K562 (cell line): ENCODE measurements at regions not wholly inside any gene's neighbourhood (a gene's known extent, or its start where the extent isn't known, plus 50 kb on each side); places are given as distances from the start of the nearest gene placed in this dataset.

ENCODE experiments used
- ATAC-seq: fragments of 200-7000 bp; cut with Tn5 transposase; 3 replicates; pipeline ENCODE4 v1.9.1; 2020; ENCODE audit warnings: moderate library complexity
- BruUV-seq: library from RNA; stranded (reverse); fragments of 400-500 nt; replicated peaks from 2 replicates; lab custom pipeline; 2021; lab: Mats Ljungman, UMichigan
- CTCF ChIA-PET: fragments of 300-600 bp; formaldehyde crosslinking; extraction: SDS; loops from one replicate; lab custom pipeline; 2021; ENCODE audit warnings: low intra/inter-chr PET ratio; lab: Yijun Ruan, JAX
- POLR2A ChIA-PET: fragments of 300-600, 350-650 bp; sonication (Branson Sonifier 250); formaldehyde crosslinking; extraction: SDS; loops from one replicate; lab custom pipeline; 2021; ENCODE audit warnings: antibody characterized with exemption, inconsistent platforms; lab: Yijun Ruan, JAX
- DNase-seq, 4 experiments: peaks; one replicate each; pipeline versions ENCODE4 v3.0.0 to v3.0.0-alpha.2; 2011 to 2018; ENCODE audit warnings: low spot score in 3 of 4, mixed read lengths in 3 of 4; ENCODE audit errors: extremely low read depth in 1 of 4
- FAIRE-seq: peaks from 2 replicates; lab custom pipeline; 2011; peaks lifted over from hg19 to GRCh38; lab: Jason Lieb, UNC
- H2AFZ ChIP-seq: 2 replicates; pipeline ENCODE4 v1.6.0; 2011; ENCODE audit warnings: low read depth, low read length, control low read depth, inconsistent platforms
- H3K27ac ChIP-seq: fragments of 200-600 bp; 3 replicates; pipeline ENCODE4 v1.8.0; 2011; ENCODE audit warnings: low read depth, mild to moderate bottlenecking, control low read depth, inconsistent platforms, low read length, moderate library complexity, mixed read lengths; ENCODE audit errors: extremely low read depth
- H3K27me3 ChIP-seq, 2 experiments: fragments of 300-600 bp in 1 of 2; 2 replicates in 1 of 2; 3 replicates in 1 of 2; pipeline versions ENCODE4 v1.6.0 to v1.8.0; 2011; ENCODE audit warnings: inconsistent platforms in 2 of 2, low read length in 2 of 2, mild to moderate bottlenecking in 1 of 2, mixed read lengths in 1 of 2, moderate library complexity in 1 of 2; ENCODE audit not compliant: control insufficient read depth in 2 of 2, insufficient read depth in 2 of 2
- H3K36me3 ChIP-seq: fragments of 300-600 bp; 3 replicates; pipeline ENCODE4 v1.8.0; 2011; ENCODE audit warnings: mild to moderate bottlenecking, low read length, inconsistent platforms; ENCODE audit not compliant: control insufficient read depth, insufficient read depth
- H3K4me1 ChIP-seq, 2 experiments: fragments of 200-600 bp in 1 of 2; replicated peaks in 1 of 2; 2 replicates in 1 of 2; 3 replicates in 1 of 2; pipeline versions ENCODE4 v1.5.1 to v1.8.0; 2011; ENCODE audit warnings: inconsistent platforms in 2 of 2, low read length in 2 of 2, mild to moderate bottlenecking in 1 of 2, mixed read lengths in 1 of 2, moderate library complexity in 1 of 2; ENCODE audit not compliant: control insufficient read depth in 2 of 2, insufficient read depth in 2 of 2
- H3K4me2 ChIP-seq: 2 replicates; pipeline ENCODE4 v1.6.1; 2011; ENCODE audit warnings: low read length, control low read depth, inconsistent platforms, mixed read lengths; ENCODE audit not compliant: insufficient read depth
- H3K4me3 ChIP-seq: fragments of 200-600 bp; sonication (generic), shearing (Covaris generic); 2 replicates; pipeline ENCODE4 v1.5.1; 2016; ENCODE audit warnings: control low read depth, inconsistent platforms
- H3K79me2 ChIP-seq: fragments of 200-600 bp; 3 replicates; pipeline ENCODE4 v1.8.0; 2011; ENCODE audit warnings: low read length, inconsistent platforms; ENCODE audit not compliant: control insufficient read depth, insufficient read depth
- H3K9ac ChIP-seq, 2 experiments: 2 replicates each; pipeline versions ENCODE4 v1.6.0 to v1.6.1; 2011; ENCODE audit warnings: low read depth in 2 of 2, low read length in 2 of 2, control low read depth in 1 of 2, inconsistent platforms in 1 of 2, mild to moderate bottlenecking in 1 of 2, mixed read lengths in 1 of 2; ENCODE audit not compliant: insufficient read depth in 1 of 2
- H3K9me1 ChIP-seq: one replicate; pipeline ENCODE4 v1.6.0; 2011; ENCODE audit warnings: inconsistent platforms, mild to moderate bottlenecking, low read length, moderate library complexity; ENCODE audit not compliant: control insufficient read depth, insufficient read depth
- H3K9me3 ChIP-seq: replicated peaks from 2 replicates; pipeline ENCODE4 v1.5.1; 2011; ENCODE audit warnings: low read depth, low read length, inconsistent platforms; ENCODE audit not compliant: control insufficient read depth, insufficient read depth
- H4K20me1 ChIP-seq: replicated peaks from 2 replicates; pipeline ENCODE4 v1.6.1; 2011; ENCODE audit warnings: low read length, inconsistent platforms, mixed read lengths; ENCODE audit not compliant: control insufficient read depth, insufficient read depth
- CBX1 ChIP-seq: sonication (generic); IDR thresholded peaks from 2 replicates; pipeline ENCODE4 v1.6.1; 2016; ENCODE audit warnings: antibody characterized with exemption, low read depth, mild to moderate bottlenecking
- ELK1 ChIP-seq: sonication (generic); formaldehyde crosslinking; IDR thresholded peaks from 2 replicates; pipeline ENCODE4 v1.8.1; 2022; ENCODE audit warnings: missing genetic modification reagents
- ETV1 ChIP-seq: fragments of 450-650 bp; conservative IDR thresholded peaks from 2 replicates; pipeline ENCODE4 v1.6.1; 2016; ENCODE audit warnings: missing genetic modification characterization, control low read depth, low read depth, missing compliant biosample characterization
- ID3 ChIP-seq, 2 experiments: fragments of 250-450 bp in 1 of 2; fragments of 450-650 bp in 1 of 2; sonication (Bioruptor Pico) in 1 of 2; IDR thresholded peaks; 2 replicates each; pipeline versions ENCODE4 v1.6.1 to v1.8.0; 2016 to 2021; ENCODE audit warnings: mild to moderate bottlenecking in 2 of 2, moderate library complexity in 2 of 2, missing compliant biosample characterization in 1 of 2, missing genetic modification characterization in 1 of 2
- SP2 ChIP-seq: IDR thresholded peaks from 2 replicates; pipeline ENCODE4 v1.6.1; 2011; ENCODE audit warnings: mild to moderate bottlenecking, low read depth, low read length, moderate library complexity; ENCODE audit not compliant: poor library complexity, severe bottlenecking; ENCODE audit errors: extremely low read depth
- ZBTB49 ChIP-seq: sonication (generic); formaldehyde crosslinking; IDR thresholded peaks from 2 replicates; pipeline ENCODE4 v1.8.0; 2022; ENCODE audit warnings: missing genetic modification reagents, mild to moderate bottlenecking, borderline replicate concordance
- ZFP36 ChIP-seq: fragments of 150-350 bp; IDR thresholded peaks from 2 replicates; pipeline ENCODE4 v1.6.1; 2018; ENCODE audit warnings: low read length, low read depth; ENCODE audit not compliant: partially characterized antibody
- WGBS: fragments of 100-300 bp; shearing (Covaris generic); methylation state at CpG from one replicate; pipeline ENCODE4 v1.1.6; 2016; ENCODE audit warnings: low coverage, mixed read lengths; ENCODE audit not compliant: insufficient coverage; ENCODE audit errors: missing lambda C conversion rate; 5-methylcytosine and 5-hydroxymethylcytosine counted together
- in situ Hi-C: fragments of 300-500 bp; cut with MboI; formaldehyde crosslinking; loops from 4 replicates; pipeline ENCODE4 v1.15.0; 2018; ENCODE audit warnings: inconsistent platforms, mixed read lengths
- intact Hi-C: fragments of 100-400 bp; cut with micrococcal nuclease; formaldehyde crosslinking; loops from 2 replicates; pipeline ENCODE4 v1.14.2; 2022

- no peaks in the 10 kb centered on the region for H3K36me3 ChIP-seq
- CTCF ChIA-PET, result no interaction called here
- no peaks in the 10 kb centered on the region for H3K79me2 ChIP-seq
- H3K9ac ChIP-seq, result no peak overlapping the region
- POLR2A ChIA-PET, result no interaction called here
- H3K9me3 ChIP-seq, result no peaks in the 10 kb centered on the region
- TF ChIP-seq CBX1 (no peak), ZFP36 (no peak), ID3 (CRISPR knock-in tag; IDR thresholded peaks at IDR 0.05) (no peak), ID3 (tag; IDR thresholded peaks at IDR 0.05) (no peak), SP2 (no peak), ELK1 (CRISPR knock-in tag) (no peak), ETV1 (tag) (no peak), ZBTB49 (CRISPR knock-in tag) (no peak)
- H3K4me1 ChIP-seq, result no peaks in the 10 kb centered on the region
- no peak overlapping the region for H3K27ac ChIP-seq
- no peak for ATAC-seq
- in situ Hi-C loops, result no loop called here
- no peak for FAIRE-seq
- no peak for DNase-seq
- no peak overlapping the region for H2AFZ ChIP-seq
- H3K27me3 ChIP-seq, result peaks cover 5 to 10% of the 10 kb centered on the region in 2 experiments; a peak in 4 of 5 replicates
- intact Hi-C loops, result no loop called here
- no peak overlapping the region for H3K4me3 ChIP-seq
- H3K9me1 ChIP-seq, result no peaks in the 10 kb centered on the region
- no TSS peak for BruUV-seq
- H4K20me1 ChIP-seq, result no peaks in the 10 kb centered on the region
- 1% methylated on average over 4 of the region's 4 CpGs for whole genome bisulfite sequencing
- no peak overlapping the region for H3K4me2 ChIP-seq
These were observed 300.7 kb upstream of the ZNF32 start for GRCh38 chr10:43949351-43949750.
